Fibroblast of pulmonary artery (primary cell): ENCODE measurements at regions not wholly inside any gene's neighbourhood (a gene's known extent, or its start where the extent isn't known, plus 50 kb on each side); places are given as distances from the start of the nearest gene placed in this dataset.
A peak's percentile ranks its signal among the peaks of the same experiment; 100 is the strongest.

Experiments
- DNase-seq: peaks from one replicate; pipeline ENCODE4 v3.0.0-alpha.2; 2010; ENCODE audit warnings: low read depth
- H3K4me3 ChIP-seq: replicated peaks from 2 replicates; pipeline ENCODE4 v1.5.1; 2011; ENCODE audit warnings: low read depth, mild to moderate bottlenecking, control low read depth, low read length, moderate library complexity
- CTCF ChIP-seq: IDR thresholded peaks from 2 replicates; pipeline ENCODE4 v1.5.1; 2011; ENCODE audit warnings: mild to moderate bottlenecking, control low read depth, low read length, inconsistent platforms; ENCODE audit errors: missing control alignments

GRCh38 chr4:174586651-174587050 is 64.4 kb upstream of the HPGD start:
- DNase-seq = no peak
- no peak for TF ChIP-seq CTCF
- no peak overlapping the region for H3K4me3 ChIP-seq

DNA sequence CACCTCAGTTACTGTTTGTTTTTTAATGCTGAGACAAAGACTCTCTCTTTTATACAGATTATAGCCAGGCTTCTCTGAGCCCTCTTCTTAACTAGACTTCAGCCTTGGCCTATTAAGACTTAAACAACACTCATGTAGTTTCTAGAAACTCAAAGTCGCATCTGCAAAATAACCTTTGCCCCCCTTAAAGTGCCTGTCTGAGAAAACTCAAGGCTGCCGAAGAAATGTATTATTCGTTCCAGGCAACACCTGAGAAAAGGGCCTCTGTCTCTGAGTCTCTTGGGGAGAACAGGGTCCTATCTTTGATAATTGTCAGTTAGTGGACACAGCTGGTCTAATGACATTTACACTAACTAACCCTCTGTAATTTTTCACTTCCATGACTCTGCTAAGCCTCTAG is 60.8 kb upstream of the HPGD start:
- TF ChIP-seq CTCF = no peak
- H3K4me3 ChIP-seq = no peak overlapping the region
- DNase-seq = no peak

DNA sequence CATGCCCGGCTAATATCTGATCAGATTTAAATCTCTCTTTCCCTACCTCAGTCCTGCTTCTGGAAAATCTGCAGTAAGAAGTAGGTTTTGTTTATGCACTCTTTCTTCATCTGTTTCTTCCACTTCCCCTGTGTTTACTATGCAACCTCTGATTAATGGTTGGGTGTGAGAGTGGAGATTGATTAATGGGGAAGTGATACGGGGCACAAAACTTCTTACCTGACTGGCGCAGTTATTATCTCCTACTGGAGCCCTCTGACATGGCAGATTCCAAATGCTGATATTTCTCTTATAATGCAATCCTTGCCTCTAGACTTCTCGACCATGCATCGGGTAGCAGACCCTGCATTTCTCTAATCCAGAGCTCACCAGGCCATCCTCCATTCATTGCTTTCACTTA is 60.2 kb upstream of the HPGD start:
- DNase-seq = no peak
- H3K4me3 ChIP-seq = no peak overlapping the region
- TF ChIP-seq CTCF = no peak

DNA sequence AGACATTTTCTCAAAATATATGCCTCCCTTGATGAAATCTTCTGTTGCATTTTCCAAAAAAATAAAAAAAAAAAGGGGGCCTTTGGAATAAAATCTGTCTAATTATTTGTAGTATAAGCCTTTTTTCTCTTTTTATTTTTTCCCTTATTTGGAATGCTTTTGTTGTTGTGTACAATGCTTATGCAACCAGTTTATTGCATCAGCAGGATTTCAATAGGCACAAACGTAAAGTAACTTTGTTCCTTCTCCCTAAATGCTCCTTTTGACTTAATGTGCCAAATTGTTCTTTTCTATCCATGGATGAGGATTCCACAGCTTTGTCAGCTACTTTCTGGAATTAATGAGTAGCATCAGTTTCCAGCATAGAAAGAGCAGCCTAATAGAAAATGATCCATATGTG is 59.6 kb upstream of the HPGD start:
- no peak overlapping the region for H3K4me3 ChIP-seq
- peak; percentile 26 for DNase-seq
- no peak for TF ChIP-seq CTCF

GRCh38 chr4:174580597-174580996 is 58.3 kb upstream of the HPGD start:
- DNase-seq = no peak

DNA sequence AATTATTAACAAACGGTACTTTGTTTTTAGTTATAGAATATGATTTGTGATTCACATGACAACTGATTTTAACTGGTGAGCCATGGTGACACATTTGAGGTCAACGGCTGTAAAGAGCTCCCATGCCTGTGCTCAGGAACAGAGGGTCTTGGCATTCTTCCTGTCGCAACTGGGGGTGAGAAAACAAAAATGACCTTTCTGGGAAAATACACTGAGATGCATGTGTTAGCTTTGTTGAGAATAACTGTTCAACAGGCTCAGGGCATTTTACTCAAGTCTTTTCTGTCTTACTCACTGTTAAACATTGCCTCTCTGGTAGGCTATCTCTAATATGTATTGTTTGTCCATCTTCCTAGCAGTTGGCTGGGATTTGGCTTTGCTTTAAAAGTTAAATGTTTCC is 57.1 kb upstream of the HPGD start:
- DNase-seq = no peak
- no peak for TF ChIP-seq CTCF
- no peak overlapping the region for H3K4me3 ChIP-seq

More at GRCh38 chr4:174580597-174580996, 58.3 kb upstream of the HPGD start:
- no peak for TF ChIP-seq CTCF
- H3K4me3 ChIP-seq = no peak overlapping the region

- H3K4me3 ChIP-seq = no peak overlapping the region
- DNase-seq = peak; percentile 42
- no peak for TF ChIP-seq CTCF
These were observed 56.1 kb upstream of the HPGD start for GRCh38 chr4:174578366-174578765.
